NCI-H2029 treated with DMSO at 0.1 percent for 48 hours (cell line): ENCODE measurements at regions not wholly inside any gene's neighbourhood (a gene's known extent, or its start where the extent isn't known, plus 50 kb on each side); places are given as distances from the start of the nearest gene placed in this dataset.
"Not testable (repeated sequence)": the region's sequence is repeated elsewhere in the genome, so short reads cannot be mapped to it uniquely, and the experiment has no call there.

ENCODE experiments used
- DNase-seq: peaks from one replicate; lab custom pipeline; 2025; lab: John Stamatoyannopoulos, UW

- DNase-seq, result no peak
These were observed 328.9 kb upstream of the PPP2R3A start for GRCh38 chr3:135636596-135636995.

GRCh38 chr3:135637013-135637412, 328.5 kb upstream of the PPP2R3A start:
- DNase-seq, result no peak

GRCh38 chr3:135641761-135642160, 323.8 kb upstream of the PPP2R3A start:
- DNase-seq, result no peak

GRCh38 chr3:135645541-135645940, 320.0 kb upstream of the PPP2R3A start:
- DNase-seq, result no peak

GRCh38 chr3:135646873-135647272, 318.7 kb upstream of the PPP2R3A start:
- DNase-seq, result no peak

- DNase-seq, result no peak
These were observed 316.2 kb upstream of the PPP2R3A start for GRCh38 chr3:135649361-135649760.

GRCh38 chr3:135650309-135650708, 315.2 kb upstream of the PPP2R3A start:
- no peak for DNase-seq

GRCh38 chr3:135652388-135652787, 313.1 kb upstream of the PPP2R3A start:
- no peak for DNase-seq

GRCh38 chr3:135655328-135655727, 310.2 kb upstream of the PPP2R3A start:
- DNase-seq, result no peak

GRCh38 chr3:135658451-135658850, 307.1 kb upstream of the PPP2R3A start:
- not testable (repeated sequence) for DNase-seq

GRCh38 chr3:135667061-135667460, 298.5 kb upstream of the PPP2R3A start:
- DNase-seq, result no peak

GRCh38 chr3:135674508-135674907, 291.0 kb upstream of the PPP2R3A start:
- no peak for DNase-seq

GRCh38 chr3:135678386-135678785, 287.1 kb upstream of the PPP2R3A start:
- DNase-seq, result no peak

GRCh38 chr3:135688003-135688402, 277.5 kb upstream of the PPP2R3A start:
- DNase-seq, result no peak

GRCh38 chr3:135690664-135691063, 274.9 kb upstream of the PPP2R3A start:
- no peak for DNase-seq

- DNase-seq, result no peak
These were observed 274.3 kb upstream of the PPP2R3A start for GRCh38 chr3:135691240-135691639.

GRCh38 chr3:135694142-135694541, 271.4 kb upstream of the PPP2R3A start:
- peak; percentile 94 for DNase-seq

- no peak for DNase-seq
These were observed 265.8 kb upstream of the PPP2R3A start for GRCh38 chr3:135699741-135700140.

GRCh38 chr3:135706758-135707375, 258.7 kb upstream of the PPP2R3A start:
- DNase-seq, result no peak

GRCh38 chr3:135719449-135719848, 246.1 kb upstream of the PPP2R3A start:
- no peak for DNase-seq

GRCh38 chr3:135728007-135728721, 237.4 kb upstream of the PPP2R3A start:
- no peak for DNase-seq

GRCh38 chr3:135731546-135731945, 234.0 kb upstream of the PPP2R3A start:
- DNase-seq, result no peak

- peak; percentile 29 for DNase-seq
These were observed 228.8 kb upstream of the PPP2R3A start for GRCh38 chr3:135736740-135737139.

GRCh38 chr3:135739779-135740178, 225.7 kb upstream of the PPP2R3A start:
- DNase-seq, result no peak
